ENCODE measurements at regions not wholly inside any gene's neighbourhood (a gene's known extent, or its start where the extent isn't known, plus 50 kb on each side); places are given as distances from the start of the nearest gene placed in this dataset.

DNA sequence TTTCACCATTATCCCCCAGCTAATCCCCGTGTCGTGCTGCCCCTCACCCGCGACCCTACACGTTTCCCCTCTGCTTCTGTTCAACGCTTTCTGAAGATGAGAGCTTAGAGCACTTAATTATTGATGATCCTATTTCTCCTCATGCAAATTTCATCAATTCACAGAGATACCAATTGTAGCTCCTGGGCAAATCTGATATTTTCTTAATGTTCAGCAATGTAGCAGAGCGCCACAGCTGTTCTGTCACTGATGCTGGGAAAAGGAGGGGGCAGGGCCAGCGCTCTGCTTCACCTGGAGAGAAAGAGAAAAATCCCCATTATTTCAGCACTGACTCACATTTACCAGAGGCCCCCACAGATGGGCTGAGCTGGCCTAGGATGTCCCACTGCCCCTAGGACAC lies 121.2 kb downstream of the TTLL2 start:
- no peak for DNase-seq (ENCODE audit: extremely low spot score)
- ChIA-PET POLR2A (no interaction called here), CTCF (no interaction called here)
- TF ChIP-seq LEF1 (IDR thresholded peaks at IDR 0.05; ENCODE audit: borderline replicate concordance) (no peak), SUZ12 (IDR thresholded peaks at IDR 0.05) (no peak), FOXK2 (IDR thresholded peaks at IDR 0.05) (no peak), BHLHE40 (IDR thresholded peaks at IDR 0.05; ENCODE audit: borderline replicate concordance) (no peak), CTBP1 (IDR thresholded peaks at IDR 0.05; ENCODE audit: borderline replicate concordance) (no peak), ARNT (IDR thresholded peaks at IDR 0.05) (no peak), ZNF384 (IDR thresholded peaks at IDR 0.05) (no peak), L3MBTL2 (conservative IDR thresholded peaks at IDR 0.05) (no peak), TARDBP (IDR thresholded peaks at IDR 0.05) (no peak), FOXM1 (IDR thresholded peaks at IDR 0.05; ENCODE audit: borderline replicate concordance) (no peak), SP1 (IDR thresholded peaks at IDR 0.05) (no peak), ELF4 (IDR thresholded peaks at IDR 0.05) (no peak), NFRKB (IDR thresholded peaks at IDR 0.05) (no peak), PKNOX1 (IDR thresholded peaks at IDR 0.05) (no peak), HDGF (IDR thresholded peaks at IDR 0.05; ENCODE audit: borderline replicate concordance) (no peak)

- TF ChIP-seq HDGF (IDR thresholded peaks at IDR 0.05; ENCODE audit: borderline replicate concordance) = no peak
- TF ChIP-seq BHLHE40 (IDR thresholded peaks at IDR 0.05; ENCODE audit: borderline replicate concordance) = no peak
- TF ChIP-seq ARNT (IDR thresholded peaks at IDR 0.05) = no peak
- TF ChIP-seq PKNOX1 (IDR thresholded peaks at IDR 0.05) = no peak
- TF ChIP-seq TARDBP (IDR thresholded peaks at IDR 0.05) = no peak
- no peak for TF ChIP-seq FOXK2 (IDR thresholded peaks at IDR 0.05)
- no peak for TF ChIP-seq L3MBTL2 (conservative IDR thresholded peaks at IDR 0.05)
- no peak for TF ChIP-seq SP1 (IDR thresholded peaks at IDR 0.05)
- no peak for TF ChIP-seq FOXA1 (IDR thresholded peaks at IDR 0.05)
- TF ChIP-seq SUZ12 (IDR thresholded peaks at IDR 0.05) = no peak
- no peak for TF ChIP-seq NFRKB (IDR thresholded peaks at IDR 0.05)
- TF ChIP-seq LEF1 (IDR thresholded peaks at IDR 0.05; ENCODE audit: borderline replicate concordance) = no peak
- no peak for TF ChIP-seq FOXM1 (IDR thresholded peaks at IDR 0.05; ENCODE audit: borderline replicate concordance)
- no peak for TF ChIP-seq ZNF384 (IDR thresholded peaks at IDR 0.05)
- no peak for TF ChIP-seq ELF4 (IDR thresholded peaks at IDR 0.05)
- no peak for TF ChIP-seq CTBP1 (IDR thresholded peaks at IDR 0.05; ENCODE audit: borderline replicate concordance)
- ChIA-PET POLR2A (no interaction called here), CTCF (no interaction called here)
- no peak for DNase-seq (ENCODE audit: extremely low spot score)
These were observed 122.1 kb downstream of the TTLL2 start for GRCh38 chr6:167446971-167447370.

GRCh38 chr6:167448378-167448777 lies 123.5 kb downstream of the TTLL2 start:
- TF ChIP-seq FOXA1 (IDR thresholded peaks at IDR 0.05) (no peak), ZNF384 (IDR thresholded peaks at IDR 0.05) (no peak), ARNT (IDR thresholded peaks at IDR 0.05) (no peak), FOXM1 (IDR thresholded peaks at IDR 0.05; ENCODE audit: borderline replicate concordance) (no peak), PKNOX1 (IDR thresholded peaks at IDR 0.05) (no peak), NFRKB (IDR thresholded peaks at IDR 0.05) (no peak), ELF4 (IDR thresholded peaks at IDR 0.05) (no peak), SUZ12 (IDR thresholded peaks at IDR 0.05) (no peak), FOXK2 (IDR thresholded peaks at IDR 0.05) (no peak), L3MBTL2 (conservative IDR thresholded peaks at IDR 0.05) (no peak), SP1 (IDR thresholded peaks at IDR 0.05) (no peak), TARDBP (IDR thresholded peaks at IDR 0.05) (no peak), BHLHE40 (IDR thresholded peaks at IDR 0.05; ENCODE audit: borderline replicate concordance) (no peak), LEF1 (IDR thresholded peaks at IDR 0.05; ENCODE audit: borderline replicate concordance) (no peak), CTBP1 (IDR thresholded peaks at IDR 0.05; ENCODE audit: borderline replicate concordance) (no peak), HDGF (IDR thresholded peaks at IDR 0.05; ENCODE audit: borderline replicate concordance) (no peak)
- DNase-seq (ENCODE audit: extremely low spot score) = no peak
- CTCF ChIA-PET = no interaction called here
- POLR2A ChIA-PET = no interaction called here

DNA sequence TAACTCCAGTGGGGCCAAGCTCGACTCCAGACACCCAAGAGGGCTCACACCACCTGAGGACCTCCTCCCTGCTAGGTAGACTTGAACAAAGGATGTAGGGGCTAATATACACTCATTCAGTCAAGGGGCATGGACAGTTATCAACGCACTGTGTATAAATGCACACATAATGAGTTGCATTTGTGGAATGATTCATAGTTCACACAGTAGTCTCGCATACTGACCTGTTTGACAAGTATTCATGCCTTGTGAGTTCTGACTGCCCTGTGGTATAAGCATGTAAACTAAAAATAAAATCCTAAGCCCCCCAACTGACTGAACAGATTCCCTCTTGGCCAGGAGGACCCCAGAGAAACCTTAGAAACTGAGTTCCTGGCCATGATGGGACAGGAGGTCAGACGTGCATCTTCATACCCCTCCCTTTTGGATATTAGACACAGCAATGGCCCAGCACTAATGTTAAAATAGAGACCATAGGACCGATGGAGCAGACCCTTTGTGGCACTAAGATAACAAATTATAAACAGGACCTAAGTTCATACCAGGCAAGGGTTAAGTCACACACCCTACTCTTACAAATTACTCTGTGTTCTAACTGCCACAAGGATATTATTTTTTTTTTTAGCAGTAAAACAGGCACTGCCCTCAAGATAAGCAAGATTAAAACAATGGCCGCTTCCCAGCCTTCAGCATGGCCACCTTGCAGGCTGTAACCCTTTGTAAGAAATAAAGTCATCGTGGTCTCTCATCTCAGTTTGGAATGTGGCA lies 124.4 kb downstream of the TTLL2 start:
- ChIA-PET CTCF (no interaction called here), POLR2A (no interaction called here)
- TF ChIP-seq FOXM1 (IDR thresholded peaks at IDR 0.05; ENCODE audit: borderline replicate concordance) = no peak
- TF ChIP-seq LEF1 (IDR thresholded peaks at IDR 0.05; ENCODE audit: borderline replicate concordance) = no peak
- DNase-seq (ENCODE audit: extremely low spot score) = no peak

DNA sequence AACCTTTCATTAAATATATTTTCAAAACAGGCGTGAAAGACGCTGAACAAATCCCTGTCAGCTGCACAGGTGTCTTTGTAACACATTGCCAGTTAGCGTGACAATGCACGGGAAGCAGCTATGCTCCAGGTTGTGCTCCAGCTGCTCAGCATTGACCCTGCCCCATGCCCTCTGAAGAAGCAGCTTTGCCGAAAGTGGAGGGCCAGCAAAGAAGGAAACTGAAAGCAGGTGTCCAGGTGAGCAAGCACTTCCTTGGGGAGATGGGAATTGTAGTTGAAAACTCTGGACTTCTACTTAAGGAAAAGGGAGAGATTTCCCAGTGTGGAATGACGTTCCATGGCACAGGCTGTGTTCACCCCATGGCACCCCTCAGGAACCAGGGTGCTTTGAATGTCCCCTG lies 125.7 kb downstream of the TTLL2 start:
- ChIA-PET POLR2A (no interaction called here), CTCF (no interaction called here)
- TF ChIP-seq SP1 (IDR thresholded peaks at IDR 0.05) = no peak
- TF ChIP-seq NFRKB (IDR thresholded peaks at IDR 0.05) = no peak
- TF ChIP-seq PKNOX1 (IDR thresholded peaks at IDR 0.05) = no peak
- TF ChIP-seq ELF4 (IDR thresholded peaks at IDR 0.05) = no peak
- no peak for TF ChIP-seq HDGF (IDR thresholded peaks at IDR 0.05; ENCODE audit: borderline replicate concordance)
- TF ChIP-seq ZNF384 (IDR thresholded peaks at IDR 0.05) = no peak
- no peak for TF ChIP-seq L3MBTL2 (conservative IDR thresholded peaks at IDR 0.05)
- TF ChIP-seq SUZ12 (IDR thresholded peaks at IDR 0.05) = no peak
- TF ChIP-seq LEF1 (IDR thresholded peaks at IDR 0.05; ENCODE audit: borderline replicate concordance) = no peak
- TF ChIP-seq ARNT (IDR thresholded peaks at IDR 0.05) = no peak
- DNase-seq (ENCODE audit: extremely low spot score) = no peak

All from HEK293T (cell line).